ENCODE measurements at regions not wholly inside any gene's neighbourhood (a gene's known extent, or its start where the extent isn't known, plus 50 kb on each side); places are given as distances from the start of the nearest gene placed in this dataset.
"Not testable (repeated sequence)": the region's sequence is repeated elsewhere in the genome, so short reads cannot be mapped to it uniquely, and the experiment has no call there.

DNA sequence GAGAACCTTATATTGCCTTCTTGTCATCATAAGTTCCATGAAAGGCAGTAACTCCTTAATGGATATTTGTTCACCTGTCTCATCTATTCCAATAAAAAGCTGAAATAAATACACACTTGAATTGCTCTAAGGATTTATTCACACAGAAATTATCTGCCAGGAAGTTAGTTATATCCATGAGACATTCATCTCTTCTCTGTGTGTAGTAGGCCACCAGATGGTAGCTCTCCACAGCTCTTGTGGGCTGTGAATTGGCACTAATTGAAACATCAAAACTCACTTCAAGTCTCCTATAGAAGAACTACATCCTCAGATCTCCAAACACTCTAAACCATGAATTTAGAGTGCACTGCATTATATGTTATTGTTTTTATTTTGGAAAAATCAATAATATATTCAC lies 189.6 kb downstream of the DSC3 start:
- TF ChIP-seq, protein P1, sequence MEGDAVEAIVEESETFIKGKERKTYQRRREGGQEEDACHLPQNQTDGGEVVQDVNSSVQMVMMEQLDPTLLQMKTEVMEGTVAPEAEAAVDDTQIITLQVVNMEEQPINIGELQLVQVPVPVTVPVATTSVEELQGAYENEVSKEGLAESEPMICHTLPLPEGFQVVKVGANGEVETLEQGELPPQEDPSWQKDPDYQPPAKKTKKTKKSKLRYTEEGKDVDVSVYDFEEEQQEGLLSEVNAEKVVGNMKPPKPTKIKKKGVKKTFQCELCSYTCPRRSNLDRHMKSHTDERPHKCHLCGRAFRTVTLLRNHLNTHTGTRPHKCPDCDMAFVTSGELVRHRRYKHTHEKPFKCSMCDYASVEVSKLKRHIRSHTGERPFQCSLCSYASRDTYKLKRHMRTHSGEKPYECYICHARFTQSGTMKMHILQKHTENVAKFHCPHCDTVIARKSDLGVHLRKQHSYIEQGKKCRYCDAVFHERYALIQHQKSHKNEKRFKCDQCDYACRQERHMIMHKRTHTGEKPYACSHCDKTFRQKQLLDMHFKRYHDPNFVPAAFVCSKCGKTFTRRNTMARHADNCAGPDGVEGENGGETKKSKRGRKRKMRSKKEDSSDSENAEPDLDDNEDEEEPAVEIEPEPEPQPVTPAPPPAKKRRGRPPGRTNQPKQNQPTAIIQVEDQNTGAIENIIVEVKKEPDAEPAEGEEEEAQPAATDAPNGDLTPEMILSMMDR (IDR thresholded peaks at IDR 0.05; ENCODE audit: insufficient read depth, low read length) = no peak
- no peak overlapping the region for H3K4me3 ChIP-seq (ENCODE audit: low read depth, low read length)
- DNase-seq (ENCODE audit: low read depth) = no peak

DNA sequence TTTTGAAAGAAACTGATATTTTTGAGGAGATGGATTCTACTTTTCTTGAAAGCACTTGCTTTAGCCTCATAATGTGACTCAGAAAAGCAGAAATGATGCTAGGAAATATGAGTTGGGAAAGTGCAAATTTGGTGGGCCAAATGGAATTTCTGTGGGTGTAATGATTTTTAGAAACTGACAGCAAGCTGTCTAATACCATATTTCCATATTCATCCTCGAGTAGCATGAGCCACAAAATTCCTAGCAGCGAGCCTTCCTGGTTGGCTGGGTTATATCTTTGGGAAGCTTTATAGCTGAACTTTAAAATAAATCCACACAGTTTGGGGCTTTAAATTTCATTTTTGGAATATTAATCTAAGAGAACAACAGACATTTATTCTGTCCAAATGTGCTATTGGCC lies 190.0 kb downstream of the DSC3 start:
- no peak for DNase-seq (ENCODE audit: low read depth)
- TF ChIP-seq, protein P1 (IDR thresholded peaks at IDR 0.05; ENCODE audit: insufficient read depth, low read length) = no peak

DNA sequence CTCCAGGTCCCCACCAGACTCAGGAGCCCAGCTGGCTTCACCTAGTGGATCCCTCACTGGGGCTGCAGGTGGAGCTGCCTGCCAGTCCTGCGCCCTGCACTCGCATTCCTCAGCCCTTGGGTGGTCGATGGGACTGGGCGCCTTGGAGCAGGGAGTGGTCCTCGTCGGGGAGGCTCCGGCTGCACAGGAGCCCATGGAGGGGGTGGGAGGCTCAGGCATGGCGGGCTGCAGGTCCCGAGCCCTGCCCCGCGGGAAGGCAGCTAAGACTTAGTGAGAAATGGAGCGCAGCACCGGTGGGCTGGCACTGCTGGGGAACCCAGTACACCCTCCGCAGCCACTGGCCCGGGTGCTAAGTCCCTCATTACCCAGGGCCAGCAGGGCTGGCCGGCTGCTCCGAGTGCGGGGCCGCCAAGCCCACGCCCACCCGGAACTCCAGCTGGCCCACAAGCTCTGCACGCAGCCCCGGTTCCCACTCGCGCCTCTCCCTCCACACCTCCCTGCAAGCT lies 203.4 kb downstream of the DSC3 start:
- DNase-seq (ENCODE audit: low read depth); H3K4me3 ChIP-seq (ENCODE audit: low read depth, low read length): not testable (repeated sequence)

More for the DNA sequence above, 190.0 kb downstream of the DSC3 start:
- no peak overlapping the region for H3K4me3 ChIP-seq (ENCODE audit: low read depth, low read length)

DNA sequence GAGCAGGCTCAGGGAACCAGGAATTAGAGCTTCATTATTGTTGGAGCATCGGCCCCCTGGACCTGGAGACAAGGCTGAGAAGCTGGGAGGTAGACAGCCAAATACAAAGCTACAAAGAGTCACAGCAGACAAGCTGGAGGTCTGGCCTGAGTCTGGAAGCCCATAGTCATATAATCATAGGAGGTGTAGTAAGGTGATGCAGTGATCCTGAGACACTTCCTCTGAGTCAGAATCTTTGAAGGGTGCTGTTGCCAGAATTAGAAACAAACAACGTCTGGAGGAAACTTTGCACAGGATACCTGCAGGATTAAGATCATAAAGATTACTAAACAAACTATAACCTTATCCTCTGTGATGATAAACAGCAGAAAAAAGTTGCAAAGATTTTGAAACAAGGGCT lies 213.8 kb downstream of the DSC3 start:
- TF ChIP-seq, protein P1 (IDR thresholded peaks at IDR 0.05; ENCODE audit: insufficient read depth, low read length) = no peak
- H3K4me3 ChIP-seq (ENCODE audit: low read depth, low read length) = no peak overlapping the region

DNA sequence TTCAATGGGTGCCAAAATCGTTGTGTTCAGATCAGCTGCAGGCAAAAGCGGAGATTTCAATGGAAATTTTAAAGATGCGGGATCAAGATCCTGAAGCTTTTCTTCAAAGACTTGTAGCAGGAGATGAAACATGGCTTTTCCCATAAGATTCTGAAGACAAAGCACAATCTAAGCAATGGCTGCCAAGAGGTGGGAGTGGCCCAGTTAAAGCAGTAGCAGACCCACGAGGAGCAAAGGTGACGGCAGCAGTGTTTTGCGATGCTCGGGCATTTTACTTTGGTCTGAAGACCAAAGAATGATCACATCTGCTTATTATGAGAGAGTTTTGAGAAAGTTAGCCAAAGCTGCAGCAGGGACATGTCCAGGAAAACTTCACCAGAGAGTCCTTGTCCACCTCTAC lies 222.9 kb downstream of the DSC3 start:
- DNase-seq (ENCODE audit: low read depth) = no peak
- H3K4me3 ChIP-seq (ENCODE audit: low read depth, low read length) = no peak overlapping the region
- TF ChIP-seq, protein P1 (IDR thresholded peaks at IDR 0.05; ENCODE audit: insufficient read depth, low read length) = no peak

More for the DNA sequence above, 213.8 kb downstream of the DSC3 start:
- DNase-seq (ENCODE audit: low read depth) = no peak

DNA sequence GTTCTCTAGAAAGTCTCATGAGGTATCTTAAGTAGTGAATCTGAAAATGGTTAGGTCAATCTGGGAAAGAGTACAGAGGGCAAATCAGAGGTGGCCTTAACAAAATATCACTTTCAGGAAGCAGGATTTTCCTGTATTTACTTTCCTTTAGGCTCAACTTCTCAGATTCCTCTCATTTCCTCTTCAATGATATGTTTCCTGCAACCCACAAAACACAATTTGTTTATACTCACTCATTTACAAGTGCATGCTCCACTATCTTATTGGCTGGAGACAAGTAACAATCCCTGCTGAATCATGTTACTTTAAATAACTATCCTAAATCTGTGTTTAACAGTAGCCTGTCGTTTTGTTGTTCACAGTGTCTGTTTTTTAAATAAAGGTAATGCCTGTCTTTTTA lies 228.1 kb downstream of the DSC3 start:
- no peak overlapping the region for H3K4me3 ChIP-seq (ENCODE audit: low read depth, low read length)
- no peak for DNase-seq (ENCODE audit: low read depth)
- TF ChIP-seq, protein P1 (IDR thresholded peaks at IDR 0.05; ENCODE audit: insufficient read depth, low read length) = no peak

DNA sequence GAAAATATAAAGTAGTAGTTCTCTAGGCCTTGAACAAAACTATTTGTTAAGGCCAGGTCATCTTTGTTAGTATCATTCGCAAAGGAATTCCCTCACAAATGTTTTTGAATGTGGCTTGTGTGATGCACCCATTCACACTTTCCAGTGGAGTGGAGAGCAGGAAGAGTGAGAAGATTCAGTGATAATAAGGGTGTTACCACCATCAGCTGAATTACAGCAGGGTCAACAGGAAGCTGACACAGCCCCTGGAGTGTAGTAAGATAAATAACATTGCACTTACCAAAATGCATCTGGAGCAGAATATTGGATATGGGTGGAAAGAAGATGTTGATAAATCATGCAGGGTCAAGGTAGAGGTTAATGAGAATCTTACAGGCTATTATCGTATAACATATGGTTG lies 231.0 kb downstream of the DSC3 start:
- no peak overlapping the region for H3K4me3 ChIP-seq (ENCODE audit: low read depth, low read length)
- TF ChIP-seq, protein P1 (IDR thresholded peaks at IDR 0.05; ENCODE audit: insufficient read depth, low read length) = no peak
- DNase-seq (ENCODE audit: low read depth) = no peak
